GM18907 (cell line): ENCODE measurements at regions not wholly inside any gene's neighbourhood (a gene's known extent, or its start where the extent isn't known, plus 50 kb on each side); places are given as distances from the start of the nearest gene placed in this dataset.

Experiments used
- ATAC-seq: cut with Tn5 transposase; IDR thresholded peaks from one replicate; pipeline ENCODE4 v1.9.1; 2021; ENCODE audit warnings: mild to moderate bottlenecking, moderate library complexity; ENCODE audit not compliant: unreplicated experiment

GRCh38 chr16:65936096-65936495 is 430.4 kb upstream of the CDH5 start:
- no peak for ATAC-seq

- ATAC-seq, result no peak
Measured at GRCh38 chr16:65934443-65934842, 432.0 kb upstream of the CDH5 start.

DNA sequence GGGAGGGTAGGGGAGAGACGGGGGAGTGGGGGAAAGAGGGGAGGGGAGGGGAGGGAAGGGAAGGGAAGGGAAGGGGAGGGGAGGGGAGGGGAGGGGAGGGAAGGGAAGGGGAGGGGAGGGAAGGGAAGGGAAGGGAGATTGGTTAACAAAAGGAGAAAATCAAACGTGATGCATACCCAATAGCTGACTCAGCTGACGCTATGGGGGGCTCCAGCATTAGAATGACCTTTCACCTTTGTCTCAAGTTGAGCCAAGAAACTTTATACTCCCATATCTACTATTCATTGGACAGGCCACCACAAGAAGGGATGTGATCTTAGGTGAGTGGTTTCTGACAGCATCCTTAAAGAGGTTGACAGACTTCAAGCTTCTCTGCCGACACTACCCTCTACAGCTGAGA is 432.8 kb upstream of the CDH5 start:
- no peak for ATAC-seq

GRCh38 chr16:65932350-65933072 is 434.0 kb upstream of the CDH5 start:
- no peak for ATAC-seq

DNA sequence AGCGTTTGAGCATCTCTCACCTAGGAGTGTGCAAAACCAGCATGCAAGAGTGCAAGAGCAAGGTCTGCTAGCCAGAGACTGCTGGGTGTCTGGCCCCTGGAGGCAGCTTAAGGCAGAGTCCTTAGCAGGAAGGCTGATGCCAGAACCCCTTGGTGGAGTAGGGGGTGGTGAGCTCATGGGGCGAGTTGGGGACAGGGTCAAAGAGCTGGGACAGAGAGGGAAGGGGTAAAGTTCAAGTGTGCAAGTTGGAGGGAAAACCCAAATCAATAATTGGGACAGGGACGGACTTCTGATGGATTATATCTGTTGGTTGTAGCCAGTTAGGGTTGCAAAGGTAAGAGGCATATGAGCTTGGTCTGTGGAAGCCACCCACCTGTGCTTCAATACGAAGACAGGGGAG is 443.6 kb upstream of the CDH5 start:
- ATAC-seq, result no peak

- no peak for ATAC-seq
Measured at GRCh38 chr16:65919986-65920376, 446.5 kb upstream of the CDH5 start.

GRCh38 chr16:65919145-65919985 is 447.1 kb upstream of the CDH5 start:
- ATAC-seq, result no peak

GRCh38 chr16:65917466-65917865 is 449.0 kb upstream of the CDH5 start:
- no peak for ATAC-seq

- ATAC-seq, result no peak
Measured at GRCh38 chr16:65916995-65917394, 449.5 kb upstream of the CDH5 start.

DNA sequence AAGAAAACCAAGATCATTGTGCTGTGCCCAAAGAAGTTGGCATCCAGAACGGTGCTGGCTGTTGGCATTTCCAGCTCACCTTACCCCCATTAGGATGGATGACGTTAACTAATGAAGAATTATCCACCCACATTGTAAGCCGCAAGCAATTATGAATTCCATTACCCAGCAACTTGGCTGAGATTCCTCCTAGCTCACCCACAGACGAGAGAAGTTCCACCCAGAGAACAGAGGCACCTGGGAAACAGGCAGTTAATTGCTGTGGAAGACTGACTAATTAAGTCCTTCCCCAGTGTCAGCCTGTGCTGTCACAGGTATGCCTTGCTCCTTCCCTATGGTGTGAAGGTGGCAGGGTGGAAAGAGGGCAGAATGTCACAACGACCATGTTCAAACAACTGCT is 456.2 kb upstream of the CDH5 start:
- no peak for ATAC-seq

- no peak for ATAC-seq
Measured at GRCh38 chr16:65909310-65910050, 457.0 kb upstream of the CDH5 start.

DNA sequence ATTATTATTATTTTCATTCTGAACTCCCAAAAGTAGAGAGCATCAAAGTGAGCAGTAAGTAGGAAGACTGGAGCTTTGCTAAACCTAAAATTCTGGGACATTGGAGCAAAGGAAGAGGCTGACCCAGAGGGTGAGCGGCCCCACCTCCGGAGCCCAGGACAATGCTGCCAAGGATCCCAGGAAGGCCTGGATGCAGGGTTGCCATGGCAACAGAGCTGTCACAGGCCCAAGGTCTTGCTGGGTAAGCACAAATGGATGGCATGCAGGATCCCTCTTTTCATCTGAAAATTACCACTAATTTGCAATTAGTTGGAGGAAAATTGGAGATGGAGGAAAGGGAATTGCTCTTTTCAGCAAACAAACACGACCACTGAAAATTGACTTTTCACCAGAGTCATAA is 457.9 kb upstream of the CDH5 start:
- no peak for ATAC-seq

- ATAC-seq, result no peak
Measured at GRCh38 chr16:65905331-65905730, 461.2 kb upstream of the CDH5 start.

DNA sequence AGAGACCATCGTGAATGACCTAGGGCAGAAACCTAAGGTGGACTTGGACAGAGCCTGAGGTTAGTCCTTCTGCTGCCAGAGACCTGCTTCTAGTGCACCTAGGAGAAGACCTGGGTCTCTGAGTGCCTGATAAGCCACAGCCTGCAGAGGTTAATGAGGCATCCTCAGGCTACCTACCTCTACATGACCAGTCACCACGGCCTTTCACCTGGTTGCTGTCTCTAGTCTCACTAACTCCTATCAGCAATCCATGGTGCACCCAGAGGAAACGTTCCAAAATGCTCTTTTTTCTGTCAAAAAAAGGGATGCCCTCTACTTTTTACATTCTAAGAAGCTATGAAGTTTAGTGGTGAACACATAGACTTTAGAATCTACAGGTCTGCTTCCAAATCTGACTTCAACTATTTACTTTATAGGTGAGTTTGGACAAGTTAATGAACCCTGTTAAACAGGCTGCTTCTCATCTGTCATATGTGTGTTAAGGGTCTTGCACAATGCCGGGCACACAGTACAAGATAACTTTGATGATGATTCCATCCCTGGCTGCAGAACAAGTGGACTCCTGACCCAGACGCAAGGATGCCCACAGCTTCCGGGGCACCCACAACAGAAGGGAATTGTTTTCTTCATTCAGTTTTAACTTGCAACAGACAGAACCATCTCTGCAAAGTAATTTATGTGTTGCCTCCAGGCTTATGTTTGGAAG is 469.9 kb upstream of the CDH5 start:
- ATAC-seq, result no peak

- ATAC-seq, result no peak
Measured at GRCh38 chr16:65895906-65896305, 470.6 kb upstream of the CDH5 start.

GRCh38 chr16:65895486-65895885 is 471.0 kb upstream of the CDH5 start:
- no peak for ATAC-seq

DNA sequence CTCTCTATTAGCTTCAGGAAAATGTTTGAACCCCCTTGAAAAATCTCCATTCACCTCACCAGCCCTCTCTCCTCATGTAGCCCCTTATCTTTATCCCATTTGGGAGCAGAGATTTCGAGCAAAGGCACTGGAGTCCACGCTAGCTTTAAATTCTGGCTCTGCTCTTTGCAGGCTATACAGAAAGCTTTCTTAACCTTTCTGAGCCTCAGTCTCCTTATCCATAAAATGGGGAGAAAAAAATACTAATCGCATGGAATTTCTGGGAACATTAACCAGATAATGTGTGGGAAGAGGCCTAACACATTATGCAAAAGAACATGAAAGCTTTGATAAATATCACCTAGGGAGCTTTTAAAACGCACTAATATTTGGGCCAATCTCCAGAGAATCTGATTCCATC is 476.3 kb upstream of the CDH5 start:
- ATAC-seq, result no peak

GRCh38 chr16:65889533-65889966 is 476.9 kb upstream of the CDH5 start:
- ATAC-seq, result no peak

- no peak for ATAC-seq
Measured at GRCh38 chr16:65888201-65888600, 478.3 kb upstream of the CDH5 start.

DNA sequence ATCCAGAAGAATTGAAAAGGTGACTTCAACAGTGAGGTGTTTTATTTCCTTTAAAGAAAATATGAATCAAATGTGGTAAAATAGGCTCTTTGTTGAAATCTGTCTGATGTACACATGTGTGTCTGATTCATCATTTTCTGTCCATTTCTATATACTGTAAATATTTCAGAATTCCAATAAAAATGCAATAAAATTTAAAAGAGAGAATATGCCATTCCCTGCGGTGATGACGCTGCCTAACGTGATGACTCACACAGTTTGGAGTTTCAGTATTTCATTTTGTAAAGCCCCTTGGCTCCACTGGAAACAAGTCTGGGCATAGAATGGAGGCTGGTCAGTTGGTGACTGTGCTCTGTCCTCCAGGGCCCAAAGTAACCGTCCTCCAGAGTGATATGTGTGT is 482.5 kb upstream of the CDH5 start:
- no peak for ATAC-seq

- ATAC-seq, result no peak
Measured at GRCh38 chr16:65878347-65878746, 488.1 kb upstream of the CDH5 start.
